ENCODE measurements at regions not wholly inside any gene's neighbourhood (a gene's known extent, or its start where the extent isn't known, plus 50 kb on each side); places are given as distances from the start of the nearest gene placed in this dataset.

DNA sequence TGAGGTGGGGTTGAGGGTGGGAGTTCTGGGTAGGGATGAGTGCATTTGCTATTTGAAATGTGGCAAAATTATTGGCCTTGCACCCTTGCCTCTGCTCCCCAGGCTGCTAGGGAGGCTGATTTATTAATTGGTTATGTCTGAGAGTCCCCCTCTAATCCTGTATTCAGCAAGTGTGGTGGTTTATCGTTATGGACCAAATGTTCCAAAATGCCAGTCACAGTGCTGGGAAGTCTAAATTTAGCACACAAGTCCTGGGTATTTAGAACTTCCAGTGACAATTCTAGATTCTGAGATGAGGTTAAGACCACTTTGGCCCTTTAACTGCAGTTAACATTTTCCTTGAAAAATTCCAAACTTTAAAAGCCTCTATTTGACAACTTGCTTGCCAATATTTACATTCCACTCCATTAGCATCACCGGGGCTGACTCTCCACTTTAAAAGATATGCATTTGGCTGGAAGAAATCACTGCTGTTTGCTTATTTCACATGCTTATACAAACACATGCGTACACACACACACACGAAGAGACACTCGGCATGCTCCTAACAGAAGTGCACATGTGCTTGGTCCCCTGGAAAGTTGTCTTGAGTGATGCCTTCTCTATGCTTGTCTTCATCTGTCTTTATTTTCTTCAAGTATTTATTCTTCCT is 247.7 kb downstream of the IL20RB start:
- DNase-seq: no peak

DNA sequence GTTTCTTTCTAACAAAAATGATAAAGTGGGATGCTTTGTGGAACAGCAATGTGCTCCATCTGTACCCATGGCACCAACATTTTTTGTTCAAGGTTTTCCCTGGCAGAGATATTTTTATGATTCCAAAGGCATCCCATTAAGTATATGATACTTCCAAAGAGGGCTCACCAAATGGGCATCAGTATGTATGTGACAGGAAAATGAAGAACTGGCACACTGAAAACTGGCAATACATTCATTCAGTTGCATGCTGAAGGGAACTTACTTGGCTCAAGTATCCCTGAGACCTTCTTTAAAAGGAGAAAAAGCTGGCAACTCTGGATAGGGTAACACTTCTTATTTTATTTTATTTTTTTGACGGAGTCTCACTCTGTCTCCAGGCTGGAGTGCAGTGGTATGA is 249.8 kb downstream of the IL20RB start:
- no peak for DNase-seq

DNA sequence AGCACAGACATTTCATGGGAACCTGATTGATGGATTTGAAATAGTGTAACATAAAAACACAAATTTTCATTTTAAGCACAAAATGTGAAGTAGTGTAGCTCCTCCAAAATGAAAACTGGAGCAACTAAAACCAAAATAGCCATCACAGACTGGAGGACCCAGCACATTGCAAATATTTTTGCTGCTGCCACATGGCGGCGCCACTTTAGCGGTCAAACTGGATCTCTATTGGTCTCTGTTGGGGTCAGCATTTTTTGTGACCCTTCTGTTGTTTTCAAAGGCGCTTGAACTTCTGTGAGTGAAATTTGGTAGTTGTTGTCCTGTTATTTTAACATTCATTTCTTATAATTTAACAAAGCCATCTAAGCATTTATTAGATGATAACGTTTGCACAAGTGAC is 259.9 kb downstream of the IL20RB start:
- no peak for DNase-seq

DNA sequence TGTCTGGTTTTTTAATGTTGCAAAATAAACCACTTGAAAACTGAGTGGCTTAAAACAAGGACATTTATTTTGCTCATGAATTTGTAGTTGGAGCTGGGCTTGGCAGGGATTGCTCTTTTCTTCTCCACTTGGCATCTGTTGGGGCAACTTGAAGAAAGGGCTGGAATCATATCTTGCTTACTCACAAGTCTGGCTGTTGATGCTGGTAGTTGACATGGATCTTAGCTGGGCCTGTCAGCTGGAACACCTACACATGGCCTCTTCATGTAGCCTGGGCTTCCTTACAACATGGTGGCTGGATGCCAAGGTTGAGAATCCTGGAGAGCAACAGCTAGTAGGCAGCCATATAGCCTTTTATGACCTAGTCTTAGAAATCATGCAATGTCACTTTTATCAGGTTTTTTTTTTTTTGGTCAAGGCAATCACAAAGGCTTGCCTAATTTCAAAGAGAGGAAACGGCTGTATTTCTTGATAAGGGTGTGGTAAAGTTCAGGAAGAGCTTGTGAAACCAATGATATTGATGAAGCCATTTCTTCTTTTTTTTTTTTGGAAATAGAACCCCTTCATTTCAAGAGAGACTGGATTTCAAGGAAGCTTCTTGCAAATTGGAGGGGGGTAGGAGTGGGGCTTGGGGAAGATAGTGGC is 262.1 kb downstream of the IL20RB start:
- DNase-seq: no peak

DNA sequence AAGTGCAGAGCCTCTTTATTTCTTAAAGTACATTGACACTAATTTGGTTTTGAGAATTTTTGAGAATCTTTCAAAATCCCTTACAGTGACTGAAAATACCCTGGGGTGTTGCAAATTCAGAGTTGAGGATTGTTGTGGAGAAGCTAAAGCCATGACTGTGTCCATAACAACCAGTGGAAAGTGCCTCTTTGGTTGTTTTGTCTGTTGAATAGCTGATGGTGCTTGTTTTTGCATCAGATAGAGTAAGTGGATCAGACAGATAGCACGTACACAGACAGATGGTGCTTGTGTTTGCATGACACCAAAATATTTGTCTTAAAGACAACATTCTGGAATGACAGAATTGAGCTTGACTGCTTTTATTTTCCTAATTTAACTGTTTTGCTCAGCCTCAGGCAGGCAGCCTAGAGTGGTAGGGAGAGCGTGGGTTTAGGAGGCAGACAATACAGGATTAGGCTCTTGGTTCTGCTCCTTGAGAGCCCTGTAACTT is 265.0 kb downstream of the IL20RB start:
- DNase-seq: peak; percentile 64

DNA sequence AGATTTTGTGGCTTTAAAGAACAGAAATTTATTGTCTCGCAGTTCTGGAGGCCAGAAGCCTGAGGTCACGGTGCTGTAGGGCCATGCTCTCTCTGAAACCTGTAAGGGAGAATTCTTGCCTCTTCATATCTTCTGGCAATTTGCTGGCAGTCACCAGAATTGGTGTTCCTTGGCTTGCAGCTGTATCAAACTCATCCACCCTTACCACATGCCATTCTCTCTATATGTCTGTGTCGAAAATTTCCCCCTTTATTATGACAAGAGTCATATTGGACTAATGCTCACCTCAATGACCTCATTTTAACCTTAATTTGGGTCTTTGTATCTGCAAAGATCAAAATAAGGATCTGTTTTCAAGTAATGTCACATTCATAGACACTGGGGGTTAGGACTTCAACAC is 266.7 kb downstream of the IL20RB start:
- no peak for DNase-seq

DNA sequence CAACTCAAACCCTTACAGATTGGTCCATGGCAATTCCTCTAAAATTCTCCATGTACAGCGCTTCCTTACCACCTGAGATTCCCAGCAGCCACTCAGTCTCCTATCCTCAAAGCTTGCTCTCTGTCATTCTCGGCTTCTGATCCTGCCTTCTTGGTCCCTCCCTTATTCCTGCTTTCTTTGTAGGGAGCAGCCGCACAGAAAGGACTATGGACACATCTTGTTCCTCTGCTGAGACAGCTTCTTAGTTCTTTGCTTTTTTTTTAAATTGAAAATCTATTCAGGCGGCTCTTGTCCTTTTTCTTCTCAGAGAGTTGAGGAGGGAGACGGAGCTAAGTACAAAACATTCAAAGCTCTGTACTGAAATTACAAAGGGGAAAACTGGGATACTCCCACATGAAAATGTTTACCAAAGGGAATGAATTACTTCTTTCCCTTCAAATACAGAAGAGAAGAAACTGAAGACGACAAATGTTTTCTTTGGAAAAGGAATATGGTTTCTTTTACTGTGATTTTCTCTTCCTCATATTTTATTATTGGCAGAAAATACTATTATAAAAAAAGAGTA is 285.1 kb downstream of the IL20RB start:
- no peak for DNase-seq

DNA sequence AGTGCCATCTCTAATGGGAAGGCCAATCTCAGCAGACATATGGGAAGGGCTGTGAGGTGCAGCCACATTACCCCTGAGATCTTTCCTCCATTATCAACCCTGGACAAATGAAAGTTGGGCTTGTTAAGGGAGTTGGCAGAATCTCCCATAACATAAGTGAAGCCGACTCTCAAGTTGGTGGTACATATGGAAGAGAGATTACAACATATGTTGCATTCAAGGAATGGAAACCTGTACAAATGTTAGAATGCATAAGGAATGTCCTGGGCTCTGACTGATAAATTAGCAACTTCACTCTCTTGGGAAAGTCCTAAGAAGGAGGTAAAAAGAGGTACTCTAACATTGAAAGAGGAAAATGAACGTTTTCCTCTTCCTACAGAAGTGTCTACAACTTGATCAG is 288.7 kb downstream of the IL20RB start:
- DNase-seq: no peak

DNA sequence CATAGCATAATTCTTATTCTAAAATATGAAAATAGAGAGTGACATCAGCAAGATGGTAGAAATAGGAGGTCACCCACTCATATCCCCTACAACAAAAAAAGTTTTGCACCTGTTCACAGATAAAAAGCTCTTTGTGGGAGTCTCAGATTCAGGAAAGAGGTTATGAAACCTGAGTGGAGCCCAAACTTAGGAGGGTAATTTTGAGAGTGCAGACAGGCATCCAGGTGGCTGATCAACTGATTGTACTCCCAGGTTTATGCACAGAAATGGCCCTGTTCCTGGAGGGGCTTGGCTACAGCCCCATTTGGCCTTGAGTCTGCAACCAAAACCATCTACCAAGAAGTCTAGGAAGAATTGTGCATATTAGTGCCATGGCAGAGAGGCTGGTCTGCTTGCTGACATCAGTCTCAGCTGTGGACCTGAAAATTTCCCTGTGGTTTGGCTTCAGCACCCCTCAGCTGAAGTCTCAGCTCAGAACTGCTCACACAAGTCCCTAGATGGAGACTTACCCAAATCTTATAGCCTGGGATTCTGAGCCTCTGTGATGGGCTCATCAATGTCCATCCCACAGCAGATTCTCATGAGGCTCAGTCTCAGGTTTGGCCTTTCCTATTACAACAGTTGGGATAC is 291.6 kb downstream of the IL20RB start:
- DNase-seq: no peak

DNA sequence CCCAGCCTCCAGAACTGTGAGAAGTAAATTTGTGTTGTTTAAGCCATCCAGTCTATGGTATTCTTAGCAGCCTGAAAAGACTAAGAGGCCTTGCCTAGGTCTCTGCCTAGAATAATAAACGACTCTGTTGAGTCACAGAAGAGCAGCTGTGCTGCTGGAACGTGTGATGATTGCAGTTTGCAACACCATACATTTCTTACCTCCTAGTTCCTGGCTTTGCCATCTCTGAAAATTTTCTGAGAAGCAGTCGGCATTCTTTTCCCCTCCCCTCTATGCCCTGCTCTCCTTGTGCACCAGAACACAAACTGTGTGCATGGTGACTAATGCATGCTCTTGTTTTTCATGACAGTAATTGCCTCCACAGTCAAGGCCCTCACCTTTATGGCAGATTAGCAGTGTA is 301.3 kb downstream of the IL20RB start:
- no peak for DNase-seq

DNA sequence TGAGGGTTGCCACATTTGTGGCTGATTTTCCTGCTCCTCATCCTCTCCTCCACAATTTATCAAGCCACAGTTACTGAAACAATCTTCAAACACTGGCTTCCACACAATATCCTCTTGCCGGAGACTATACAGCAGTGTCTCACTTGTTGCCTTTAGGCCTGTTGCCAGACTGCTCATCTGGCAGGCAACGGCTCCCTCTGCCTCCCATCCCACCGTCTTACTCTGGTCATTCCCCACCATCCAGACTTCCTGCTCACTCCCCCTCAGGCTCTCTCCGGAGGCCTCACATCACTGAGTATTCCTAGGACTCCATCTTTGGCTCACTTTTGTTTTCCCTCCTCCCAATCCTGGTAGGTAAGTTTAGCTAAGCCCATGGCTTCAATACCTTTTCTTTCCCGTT is 301.9 kb downstream of the IL20RB start:
- DNase-seq: peak; percentile 9

DNA sequence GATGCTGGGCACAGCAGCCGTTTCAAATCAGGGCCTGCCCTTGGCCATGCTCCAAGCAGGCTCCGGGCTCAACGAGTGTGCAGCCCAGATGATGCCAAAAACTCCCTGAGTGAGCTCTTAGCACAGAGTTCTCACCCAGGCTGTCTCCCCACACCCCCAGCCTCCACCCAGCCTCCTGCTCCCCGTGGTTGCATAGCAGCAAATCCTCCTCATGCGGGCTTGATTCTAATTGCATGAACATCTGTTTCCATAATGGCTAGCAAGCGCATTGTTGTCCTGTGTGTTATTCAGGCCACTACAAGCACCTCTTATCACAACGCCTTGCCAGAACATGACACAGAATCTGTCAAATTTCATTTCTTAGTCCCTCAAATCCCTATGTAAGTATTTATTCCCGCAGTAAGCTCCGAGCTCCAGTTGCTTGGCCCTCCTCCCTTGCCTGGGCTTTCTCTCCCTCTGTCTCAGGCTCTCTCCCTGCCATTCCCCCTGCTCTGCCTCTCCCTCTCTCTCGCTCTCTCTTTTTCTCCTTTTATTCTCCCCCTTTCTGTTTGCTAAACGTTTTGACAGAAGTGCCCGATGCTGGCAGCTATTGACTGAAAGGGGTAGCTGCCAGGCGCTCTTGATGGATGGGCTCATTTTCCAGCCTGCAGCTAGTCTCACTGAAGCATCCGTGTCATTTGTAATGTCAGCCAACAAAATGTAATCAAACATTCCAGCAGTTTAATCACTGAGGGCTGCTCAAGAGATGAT is 306.5 kb downstream of the IL20RB start:
- peak; percentile 86 for DNase-seq

DNA sequence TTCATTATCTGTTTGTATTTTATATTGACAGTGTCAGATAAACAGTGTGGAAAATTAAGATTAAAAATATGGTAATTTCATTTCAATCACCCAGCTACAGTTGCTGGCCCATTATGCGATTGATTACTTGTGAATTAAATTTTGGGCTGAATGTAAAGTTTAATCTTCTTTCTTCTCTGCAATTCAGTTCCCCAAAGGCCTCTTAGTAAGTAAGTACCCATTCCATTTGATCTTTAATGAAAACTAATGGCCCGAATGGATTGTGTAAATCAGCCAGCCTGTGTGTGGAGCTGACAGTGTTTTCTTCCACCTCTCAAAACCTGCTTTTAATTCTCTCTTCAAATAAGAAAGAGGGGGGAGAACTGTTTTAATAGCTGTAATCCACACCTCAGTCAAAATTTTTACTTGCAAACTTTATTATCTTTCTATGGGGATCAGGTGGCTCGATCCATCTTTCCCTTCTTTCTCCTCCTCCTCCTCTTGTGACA is 307.1 kb downstream of the IL20RB start:
- no peak for DNase-seq

DNA sequence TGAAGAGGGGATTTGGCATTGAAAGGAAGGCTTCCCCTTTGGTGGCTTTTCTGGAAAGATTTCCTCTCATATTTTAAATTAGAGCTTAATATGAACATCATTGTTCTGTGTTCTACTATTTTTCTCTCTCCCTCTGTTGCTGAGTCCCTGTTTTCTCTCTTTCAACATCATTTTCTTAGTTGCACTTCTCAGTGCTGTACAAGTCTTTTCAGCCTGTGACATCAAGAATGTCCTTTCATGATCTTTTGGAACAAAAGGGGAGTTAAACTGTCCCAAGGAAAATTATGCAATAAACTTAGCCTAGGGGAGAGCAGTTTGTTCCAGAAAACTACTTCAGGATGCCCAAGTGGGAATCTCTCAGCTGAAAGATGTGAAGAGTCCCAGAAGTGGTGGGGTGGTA is 325.1 kb downstream of the IL20RB start:
- no peak for DNase-seq

DNA sequence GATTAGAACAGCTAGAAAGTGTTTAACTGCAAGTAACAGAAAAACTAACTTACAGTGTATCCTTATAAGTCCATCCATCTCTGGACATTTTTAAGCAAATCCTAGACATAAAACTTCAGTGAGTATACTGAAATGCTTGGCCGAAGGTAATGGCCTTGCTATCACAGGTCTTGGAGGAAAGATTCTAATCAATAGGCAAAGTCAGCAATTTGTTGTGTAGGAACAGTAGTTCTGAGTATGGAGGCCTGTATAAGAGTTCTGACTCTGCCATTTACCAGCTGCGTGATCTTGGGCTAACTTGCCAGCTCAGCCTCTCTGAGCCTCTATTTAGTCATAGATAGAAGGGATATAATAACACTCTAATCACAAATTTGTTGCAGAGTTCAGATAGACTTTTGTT is 328.1 kb downstream of the IL20RB start:
- DNase-seq: no peak

DNA sequence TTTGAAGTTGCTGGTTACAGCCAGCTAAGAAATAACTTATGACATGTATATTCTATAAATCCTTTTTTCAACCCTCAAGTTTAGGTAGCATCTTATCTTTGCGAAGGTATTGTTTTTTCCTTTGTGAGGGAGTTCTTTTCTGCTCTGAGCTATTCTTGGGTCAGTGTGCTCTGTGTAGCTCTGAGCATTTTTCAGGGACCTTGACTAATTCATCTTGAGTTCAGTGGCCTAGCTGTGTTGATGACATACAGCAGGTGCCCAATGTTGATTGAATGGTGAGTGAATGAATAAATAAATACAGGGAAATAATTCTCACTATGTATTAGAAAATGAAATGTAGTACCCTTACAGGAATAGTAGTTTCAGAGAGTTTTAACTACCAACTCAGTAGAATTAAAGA is 335.3 kb downstream of the IL20RB start:
- DNase-seq: no peak

DNA sequence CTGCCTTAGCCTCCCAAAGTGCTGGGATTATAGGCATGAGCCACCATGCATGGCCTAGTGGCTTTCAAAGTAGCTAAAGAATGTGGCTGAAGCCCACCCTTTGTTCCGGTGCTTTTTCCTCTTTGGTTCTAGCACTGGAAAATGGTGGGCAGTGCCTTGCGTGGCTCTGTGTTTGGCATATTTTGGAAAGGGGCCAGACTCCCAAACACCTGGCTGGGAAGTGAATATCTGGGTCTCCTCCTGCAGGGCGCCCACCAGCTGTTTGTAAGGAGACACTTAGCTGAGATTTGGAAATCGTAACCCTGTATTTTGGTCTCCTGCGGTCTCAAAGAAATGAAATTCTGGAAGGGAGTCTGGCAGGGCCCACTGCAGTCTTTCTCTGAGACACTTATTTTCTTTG is 336.4 kb downstream of the IL20RB start:
- no peak for DNase-seq

DNA sequence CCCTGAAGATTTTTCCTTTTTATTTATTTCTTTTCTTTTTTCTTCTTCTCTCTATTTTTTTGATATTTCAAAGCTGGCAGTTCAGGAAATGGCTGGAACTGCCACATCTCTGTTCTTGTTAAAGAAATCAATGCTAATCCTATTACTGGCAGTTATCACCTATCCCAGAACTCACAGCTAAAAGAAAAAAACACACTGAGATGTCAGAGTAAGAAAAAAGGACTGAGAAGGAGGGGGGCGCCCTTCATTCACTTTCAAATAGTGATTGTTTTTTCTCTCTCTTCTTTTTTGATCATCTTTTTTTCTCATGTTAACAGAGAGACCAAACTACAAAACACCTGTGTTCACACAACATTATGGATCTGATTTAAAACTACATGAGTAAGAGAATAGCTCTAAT is 337.1 kb downstream of the IL20RB start:
- no peak for DNase-seq

DNA sequence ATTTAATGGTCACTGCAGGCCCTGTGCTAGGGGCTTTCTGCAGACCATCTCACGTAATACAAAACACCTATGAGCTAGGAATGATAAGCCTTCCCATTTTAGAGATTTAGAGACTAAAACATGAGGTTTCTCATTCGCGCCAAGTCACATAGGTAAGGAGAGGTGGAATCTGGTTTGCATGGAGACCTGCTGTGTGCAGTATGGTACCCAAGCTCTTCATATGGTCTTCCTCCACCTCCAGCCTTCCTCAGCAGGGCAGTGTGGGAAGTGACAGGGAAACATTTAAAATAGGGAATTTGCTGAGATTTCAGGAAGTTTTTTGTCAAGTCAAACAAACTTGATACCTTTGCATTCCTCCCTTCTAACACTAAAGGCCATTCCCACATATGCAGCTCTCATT is 337.6 kb downstream of the IL20RB start:
- DNase-seq: no peak

DNA sequence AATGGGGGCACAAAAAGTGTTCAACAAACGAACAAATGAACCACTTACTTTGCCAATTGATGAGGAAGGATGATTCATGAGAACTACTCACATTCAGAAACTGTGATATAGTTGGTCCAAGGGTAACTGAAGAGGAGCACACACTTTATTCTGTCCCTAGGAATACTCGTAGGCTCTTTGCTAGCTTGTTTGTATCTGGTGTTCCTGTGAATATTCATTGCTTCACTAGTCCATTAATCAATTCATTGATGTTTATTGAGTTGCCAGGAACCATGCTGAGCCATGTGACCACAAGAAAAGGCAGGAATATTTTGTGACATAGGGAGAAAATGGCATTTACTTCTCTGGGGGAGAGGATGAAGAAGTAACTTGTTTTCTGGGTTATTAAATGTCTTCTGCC is 338.3 kb downstream of the IL20RB start:
- DNase-seq: no peak

DNA sequence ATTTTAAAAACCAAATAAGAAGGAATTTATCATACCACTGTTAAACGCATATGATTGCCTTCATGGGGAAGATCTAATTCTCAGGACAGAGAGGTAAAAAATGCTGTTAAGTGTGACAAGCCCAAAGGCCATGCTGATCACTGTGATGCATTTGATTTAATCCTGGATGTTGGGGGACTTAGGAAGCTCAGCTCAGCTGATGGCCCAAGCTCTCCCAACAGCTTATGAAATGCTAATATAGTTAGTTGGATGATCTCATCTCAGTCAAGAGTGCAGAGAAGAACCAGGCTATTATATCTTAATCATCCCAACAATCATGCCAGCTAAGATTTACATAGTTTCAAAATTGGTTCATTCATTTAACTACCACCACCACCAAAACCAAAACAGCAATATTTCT is 340.0 kb downstream of the IL20RB start:
- no peak for DNase-seq

DNA sequence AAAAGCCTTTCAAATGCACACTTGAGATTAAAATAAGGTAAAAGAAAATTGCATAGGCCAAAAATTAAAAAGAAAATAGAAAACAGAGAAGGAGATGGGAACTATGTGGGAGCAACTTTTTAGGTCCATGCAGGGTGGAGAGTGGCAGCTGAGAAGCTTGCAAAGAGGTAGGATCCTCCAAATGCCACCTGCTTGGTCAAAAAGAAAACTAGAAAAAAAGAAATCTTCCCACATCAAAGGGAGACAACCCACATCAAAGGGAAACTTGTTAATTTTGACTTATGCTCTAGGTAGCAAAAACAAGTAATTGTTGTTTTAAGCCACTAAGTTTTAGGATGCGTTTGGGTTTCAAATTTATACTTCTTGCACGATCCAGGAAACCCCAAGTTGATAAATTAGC is 342.9 kb downstream of the IL20RB start:
- no peak for DNase-seq

Data from NCI-H345 (cell line).